HFFc6 (cell line): ENCODE measurements at regions not wholly inside any gene's neighbourhood (a gene's known extent, or its start where the extent isn't known, plus 50 kb on each side); places are given as distances from the start of the nearest gene placed in this dataset.

Experiments used
- DNase-seq: peaks from one replicate; pipeline ENCODE4 v3.0.0-alpha.2; 2018
- H3K27ac Mint-ChIP-seq: 2 replicates; pipeline ENCODE4 v1.8.0; 2020; ENCODE audit warnings: mild to moderate bottlenecking, mixed read lengths
- H3K27me3 Mint-ChIP-seq: 2 replicates; pipeline ENCODE4 v1.8.0; 2021; ENCODE audit warnings: mild to moderate bottlenecking, moderate library complexity, mixed read lengths; ENCODE audit not compliant: insufficient read depth
- H3K36me3 Mint-ChIP-seq: 2 replicates; pipeline ENCODE4 v1.8.0; 2021; ENCODE audit warnings: low read depth, mixed read lengths
- H3K4me1 Mint-ChIP-seq: 2 replicates; pipeline ENCODE4 v1.8.0; 2020; ENCODE audit warnings: low read depth, mixed read lengths
- H3K4me3 Mint-ChIP-seq: 2 replicates; pipeline ENCODE4 v1.8.0; 2020; ENCODE audit warnings: mild to moderate bottlenecking, moderate library complexity, mixed read lengths
- H3K9me3 Mint-ChIP-seq: 2 replicates; pipeline ENCODE4 v1.8.0; 2020; ENCODE audit warnings: mild to moderate bottlenecking, mixed read lengths
- TF ChIP-seq, protein P1 (sequence below): fragments of 200-600 bp; sonication (generic); IDR thresholded peaks from 2 replicates; pipeline ENCODE4 v1.5.0; 2021; ENCODE audit warnings: antibody characterized with exemption, mild to moderate bottlenecking

GRCh38 chr1:199720496-199720895, 307.0 kb upstream of the NR5A2 start:
- Mint-ChIP-seq H3K36me3 (no peaks in the 10 kb centered on the region), H3K9me3 (no peaks in the 10 kb centered on the region), H3K4me3 (no peak overlapping the region), H3K27me3 (no peaks in the 10 kb centered on the region; the same call in 1 of the 2 replicates), H3K27ac (no peak overlapping the region), H3K4me1 (peaks cover 18% of the 10 kb centered on the region)
- no peak for DNase-seq
- TF ChIP-seq, protein P1, sequence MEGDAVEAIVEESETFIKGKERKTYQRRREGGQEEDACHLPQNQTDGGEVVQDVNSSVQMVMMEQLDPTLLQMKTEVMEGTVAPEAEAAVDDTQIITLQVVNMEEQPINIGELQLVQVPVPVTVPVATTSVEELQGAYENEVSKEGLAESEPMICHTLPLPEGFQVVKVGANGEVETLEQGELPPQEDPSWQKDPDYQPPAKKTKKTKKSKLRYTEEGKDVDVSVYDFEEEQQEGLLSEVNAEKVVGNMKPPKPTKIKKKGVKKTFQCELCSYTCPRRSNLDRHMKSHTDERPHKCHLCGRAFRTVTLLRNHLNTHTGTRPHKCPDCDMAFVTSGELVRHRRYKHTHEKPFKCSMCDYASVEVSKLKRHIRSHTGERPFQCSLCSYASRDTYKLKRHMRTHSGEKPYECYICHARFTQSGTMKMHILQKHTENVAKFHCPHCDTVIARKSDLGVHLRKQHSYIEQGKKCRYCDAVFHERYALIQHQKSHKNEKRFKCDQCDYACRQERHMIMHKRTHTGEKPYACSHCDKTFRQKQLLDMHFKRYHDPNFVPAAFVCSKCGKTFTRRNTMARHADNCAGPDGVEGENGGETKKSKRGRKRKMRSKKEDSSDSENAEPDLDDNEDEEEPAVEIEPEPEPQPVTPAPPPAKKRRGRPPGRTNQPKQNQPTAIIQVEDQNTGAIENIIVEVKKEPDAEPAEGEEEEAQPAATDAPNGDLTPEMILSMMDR, result no peak

- no peak for DNase-seq
- Mint-ChIP-seq H3K4me3 (no peak overlapping the region), H3K9me3 (no peaks in the 10 kb centered on the region), H3K4me1 (peaks cover 18% of the 10 kb centered on the region), H3K27me3 (no peaks in the 10 kb centered on the region; the same call in 1 of the 2 replicates), H3K36me3 (no peaks in the 10 kb centered on the region), H3K27ac (no peak overlapping the region)
- TF ChIP-seq, protein P1, result no peak
Measured at GRCh38 chr1:199721001-199721400, 306.5 kb upstream of the NR5A2 start.

- peak; percentile 17 for DNase-seq
- TF ChIP-seq, protein P1, result no peak
- Mint-ChIP-seq H3K27ac (no peak overlapping the region), H3K4me1 (peaks cover 18% of the 10 kb centered on the region), H3K36me3 (no peaks in the 10 kb centered on the region), H3K9me3 (no peaks in the 10 kb centered on the region), H3K4me3 (no peak overlapping the region), H3K27me3 (peaks cover 2% of the 10 kb centered on the region; the same call in 1 of the 2 replicates)
Measured at GRCh38 chr1:199723250-199723956, 304.1 kb upstream of the NR5A2 start.

GRCh38 chr1:199724049-199724448, 303.5 kb upstream of the NR5A2 start:
- no peak overlapping the region for H3K4me3 Mint-ChIP-seq
- TF ChIP-seq, protein P1, result no peak
- peaks cover 2% of the 10 kb centered on the region; the same call in 1 of the 2 replicates for H3K27me3 Mint-ChIP-seq
- DNase-seq, result no peak
- H3K36me3 Mint-ChIP-seq, result no peaks in the 10 kb centered on the region
- H3K9me3 Mint-ChIP-seq, result no peaks in the 10 kb centered on the region
- peaks cover 18% of the 10 kb centered on the region for H3K4me1 Mint-ChIP-seq
- H3K27ac Mint-ChIP-seq, result no peak overlapping the region

DNA sequence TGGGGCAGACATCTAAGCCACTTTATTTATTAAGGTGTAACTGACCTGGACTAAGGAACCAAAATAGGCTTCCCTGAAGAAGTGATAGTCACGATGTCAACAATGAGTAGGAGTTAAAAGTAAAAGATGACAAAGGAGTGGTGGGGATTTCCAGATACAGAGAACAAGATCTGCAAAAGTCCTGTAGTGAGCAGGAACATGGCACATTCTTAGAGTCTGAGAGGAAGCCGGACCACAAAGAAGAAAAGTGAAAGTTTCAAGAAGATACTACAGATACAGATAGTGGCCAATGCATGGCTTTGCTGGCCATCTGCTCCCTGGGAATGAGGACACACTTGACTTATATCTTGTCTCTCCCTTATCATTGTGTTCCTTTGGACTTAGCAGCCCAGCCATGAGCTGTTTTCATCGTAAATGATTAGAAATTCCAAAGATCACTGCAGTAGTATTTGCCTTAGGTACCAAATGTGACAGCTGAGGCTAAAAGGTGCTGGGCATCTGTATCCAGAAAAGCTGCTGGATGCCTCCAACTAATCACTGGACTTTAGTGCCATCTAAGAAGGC, 302.4 kb upstream of the NR5A2 start:
- Mint-ChIP-seq H3K4me1 (peaks cover 18% of the 10 kb centered on the region), H3K27me3 (peaks cover 2% of the 10 kb centered on the region; the same call in 1 of the 2 replicates), H3K9me3 (no peaks in the 10 kb centered on the region), H3K36me3 (no peaks in the 10 kb centered on the region), H3K27ac (no peak overlapping the region), H3K4me3 (no peak overlapping the region)
- TF ChIP-seq, protein P1, result no peak
- DNase-seq, result no peak
